ENCODE measurements at regions not wholly inside any gene's neighbourhood (a gene's known extent, or its start where the extent isn't known, plus 50 kb on each side); places are given as distances from the start of the nearest gene placed in this dataset.
"Not testable (repeated sequence)": the region's sequence is repeated elsewhere in the genome, so short reads cannot be mapped to it uniquely, and the experiment has no call there.

DNA sequence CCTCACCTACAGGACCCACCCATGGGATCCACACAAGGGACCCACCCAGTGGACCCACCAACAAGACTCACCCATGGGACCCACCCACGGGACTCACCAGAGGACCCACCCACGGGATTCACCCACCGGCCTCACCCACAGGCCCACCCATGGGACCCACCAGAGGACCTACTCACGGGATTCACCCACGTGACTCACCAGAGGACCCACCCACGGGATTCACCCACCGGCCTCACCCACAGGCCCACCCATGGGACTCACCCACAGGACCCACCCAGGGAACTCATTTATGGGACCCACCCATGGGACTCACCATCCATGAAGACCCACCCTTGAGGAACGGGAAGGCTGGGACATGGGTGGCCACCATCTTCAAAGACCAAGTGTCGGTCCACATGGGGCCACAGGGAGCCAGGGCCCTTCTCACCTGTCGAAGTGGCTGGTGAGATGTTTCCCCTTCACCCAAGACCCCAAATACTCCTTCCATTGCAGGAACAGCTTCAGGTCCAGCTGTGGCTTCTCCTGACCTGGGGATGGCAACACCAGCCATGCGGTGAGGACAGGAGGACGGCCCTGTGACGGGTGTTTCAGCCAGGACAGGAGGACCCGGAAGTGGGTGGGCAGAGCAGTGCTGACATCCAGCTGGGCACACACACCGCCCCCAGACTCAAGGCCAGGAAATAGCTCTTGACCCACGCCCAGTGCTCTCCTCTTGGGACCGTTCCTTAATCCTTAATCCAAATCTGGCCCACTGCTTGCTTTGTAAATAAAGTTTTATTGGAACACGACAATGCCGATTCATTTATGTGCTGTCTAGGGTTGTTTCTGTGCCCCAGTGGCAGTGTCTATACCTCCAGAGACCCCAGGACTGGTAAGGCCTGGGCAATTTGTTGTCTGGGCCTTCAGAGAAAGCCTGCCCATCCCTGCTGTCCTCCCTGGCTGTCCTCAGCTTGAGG is 1005.1 kb downstream of the BRD1 start:
- DNase-seq (ENCODE audit: low read depth): no peak

DNA sequence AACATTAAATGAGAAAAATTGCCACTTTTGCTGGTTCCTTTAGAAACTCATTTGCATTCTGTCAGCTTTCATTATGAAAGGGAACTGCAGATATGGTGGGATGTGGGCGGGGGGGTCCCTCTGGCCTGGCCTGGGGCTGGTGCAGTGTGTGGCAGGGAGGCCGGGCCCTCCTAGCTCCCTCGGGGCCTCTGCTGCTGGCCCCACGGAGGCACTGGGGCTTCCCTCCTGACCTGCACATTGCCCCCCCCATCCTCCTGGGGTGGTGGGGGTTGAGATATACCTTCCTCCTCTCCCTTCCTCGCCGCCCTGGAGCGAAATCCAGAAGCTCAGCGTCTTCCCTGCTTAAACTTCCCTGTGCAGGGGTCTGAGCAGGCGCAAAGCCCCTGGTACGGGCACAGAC is 1005.9 kb downstream of the BRD1 start:
- no peak for DNase-seq (ENCODE audit: low read depth)

DNA sequence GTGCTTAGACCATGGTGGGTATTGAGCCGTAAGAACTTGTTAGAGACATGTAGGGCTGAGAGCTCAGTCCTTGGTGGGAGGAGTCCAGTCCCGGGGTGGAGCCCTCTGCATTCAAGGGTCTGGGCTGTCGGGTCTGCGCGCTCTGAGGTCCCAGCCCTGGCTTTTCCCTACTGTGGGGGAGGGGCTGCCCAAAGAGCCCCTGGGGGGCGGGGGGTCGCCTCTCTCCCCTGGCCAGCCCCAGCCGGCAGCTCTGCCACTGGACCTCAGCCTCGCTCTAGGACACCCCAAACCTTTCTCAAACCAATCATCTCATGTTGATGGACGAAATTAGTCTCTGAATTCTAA is 1006.4 kb downstream of the BRD1 start:
- no peak for DNase-seq (ENCODE audit: low read depth)

DNA sequence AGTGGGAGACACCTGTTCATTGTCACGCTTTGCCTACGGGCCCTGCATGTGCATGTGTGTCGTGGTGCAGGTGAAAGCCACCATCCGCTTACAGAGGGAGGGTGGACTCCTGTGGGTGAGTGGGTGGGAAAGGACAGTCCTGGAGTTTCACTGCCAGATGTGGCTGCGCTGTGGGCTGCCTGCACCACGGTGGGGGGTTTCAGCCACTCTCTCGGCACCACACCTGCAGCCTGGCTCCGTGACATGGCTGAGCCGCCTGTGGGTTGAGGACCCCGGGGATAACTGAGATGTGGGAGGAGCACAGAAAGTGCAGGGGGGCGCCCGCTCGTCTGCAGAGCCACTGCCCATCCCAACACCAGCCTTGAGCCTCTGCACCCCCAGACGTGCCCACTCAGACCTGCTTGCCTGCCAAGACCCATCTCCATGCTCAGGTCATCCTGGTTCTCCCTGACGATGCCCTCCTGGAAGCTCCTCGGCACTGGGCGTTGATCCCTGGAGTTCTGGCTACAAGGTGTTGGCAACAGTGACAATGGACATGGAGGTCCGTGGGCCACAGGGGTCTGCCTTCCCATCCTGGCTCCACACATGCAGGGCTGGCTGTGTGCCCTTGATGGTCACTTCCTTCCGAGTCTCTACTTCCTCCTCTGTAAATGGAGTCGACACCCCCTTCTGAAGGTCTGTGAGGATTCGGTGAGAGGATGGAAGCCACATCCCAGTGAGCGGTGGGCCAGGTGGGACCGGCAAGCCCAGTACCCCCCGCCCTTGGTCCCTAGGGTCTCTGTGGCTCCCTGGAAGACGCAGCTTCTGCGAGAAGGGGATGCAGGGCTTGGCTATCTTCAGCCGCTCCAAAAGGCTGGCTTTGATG is 1007.0 kb downstream of the BRD1 start:
- no peak for DNase-seq (ENCODE audit: low read depth)

DNA sequence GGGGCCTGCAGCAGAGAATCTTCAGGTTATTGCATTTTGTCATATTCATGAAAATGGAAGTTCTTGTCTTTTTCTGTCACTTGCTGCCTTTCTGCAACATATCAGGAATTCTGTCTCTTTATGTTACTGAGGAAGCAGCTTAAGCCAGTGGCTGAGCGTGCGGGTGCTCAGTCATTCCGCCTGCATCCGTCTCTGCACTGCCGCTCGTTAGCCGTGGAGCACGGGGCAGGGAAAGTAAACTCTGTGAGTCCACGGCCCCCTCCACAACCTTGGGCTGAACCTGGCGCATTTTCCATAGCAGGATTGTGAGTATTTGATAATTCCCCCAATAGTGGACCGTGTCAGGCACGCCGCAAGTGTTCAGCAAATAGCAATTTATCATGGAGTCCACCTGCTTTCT is 1007.7 kb downstream of the BRD1 start:
- no peak for DNase-seq (ENCODE audit: low read depth)

DNA sequence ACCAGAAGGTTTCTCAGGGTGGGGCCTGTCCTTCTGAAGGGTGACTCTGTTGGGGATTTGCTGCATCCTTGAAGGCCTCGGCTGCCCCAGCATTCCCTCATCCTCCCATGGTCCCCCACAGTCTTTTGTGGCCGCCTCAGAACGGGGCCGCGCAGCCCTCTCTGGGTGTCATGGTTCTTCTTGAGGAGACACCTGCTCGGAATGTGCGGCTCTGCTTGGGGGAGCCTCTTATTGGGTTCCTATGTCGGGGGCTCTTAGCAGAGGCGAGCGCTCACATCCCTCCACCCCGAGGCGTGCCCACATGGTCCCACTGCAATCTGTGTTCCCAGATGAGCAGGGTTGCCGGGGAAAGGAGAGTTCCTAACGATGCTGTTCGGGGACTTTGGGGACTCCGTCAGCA is 1008.4 kb downstream of the BRD1 start:
- DNase-seq (ENCODE audit: low read depth): no peak

DNA sequence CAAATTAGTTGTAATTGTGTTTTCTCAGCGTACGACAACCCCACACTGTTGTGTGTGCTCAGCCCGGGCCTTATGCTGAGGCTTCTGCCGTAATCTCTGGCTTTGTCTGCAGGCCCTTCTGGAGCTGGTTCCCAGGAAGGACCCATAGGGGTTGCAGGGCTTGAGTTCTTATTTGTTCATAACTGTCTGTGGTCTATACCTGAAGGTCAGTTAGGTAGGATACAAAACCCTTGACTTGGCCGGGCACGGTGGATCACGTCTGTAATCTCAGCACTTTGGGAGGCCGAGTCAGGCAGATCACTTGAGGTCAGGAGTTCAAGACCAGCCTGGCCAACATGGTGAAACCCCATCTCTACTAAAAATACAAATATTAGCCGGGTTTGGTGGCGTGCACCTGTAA is 1010.2 kb downstream of the BRD1 start:
- not testable (repeated sequence) for DNase-seq (ENCODE audit: low read depth)

DNA sequence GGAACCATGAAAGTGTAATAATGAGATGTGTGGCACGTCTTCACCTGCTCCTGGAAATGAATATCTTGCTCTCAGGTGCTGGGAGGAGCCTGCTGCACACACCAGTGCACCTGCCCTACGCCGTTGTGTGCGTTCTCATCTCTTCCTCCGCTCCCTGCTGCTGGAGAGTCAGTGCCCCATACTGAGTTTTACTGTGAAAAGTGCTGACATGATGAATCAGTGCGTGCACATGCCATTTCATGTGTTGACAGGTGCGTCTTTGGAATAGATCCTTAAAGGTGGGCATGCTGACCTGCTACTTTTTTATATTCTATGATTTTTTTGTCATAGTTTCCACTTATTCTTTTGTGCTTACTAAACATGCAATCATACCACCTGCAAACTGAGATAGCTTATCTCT is 1015.8 kb downstream of the BRD1 start:
- no peak for DNase-seq (ENCODE audit: low read depth)

DNA sequence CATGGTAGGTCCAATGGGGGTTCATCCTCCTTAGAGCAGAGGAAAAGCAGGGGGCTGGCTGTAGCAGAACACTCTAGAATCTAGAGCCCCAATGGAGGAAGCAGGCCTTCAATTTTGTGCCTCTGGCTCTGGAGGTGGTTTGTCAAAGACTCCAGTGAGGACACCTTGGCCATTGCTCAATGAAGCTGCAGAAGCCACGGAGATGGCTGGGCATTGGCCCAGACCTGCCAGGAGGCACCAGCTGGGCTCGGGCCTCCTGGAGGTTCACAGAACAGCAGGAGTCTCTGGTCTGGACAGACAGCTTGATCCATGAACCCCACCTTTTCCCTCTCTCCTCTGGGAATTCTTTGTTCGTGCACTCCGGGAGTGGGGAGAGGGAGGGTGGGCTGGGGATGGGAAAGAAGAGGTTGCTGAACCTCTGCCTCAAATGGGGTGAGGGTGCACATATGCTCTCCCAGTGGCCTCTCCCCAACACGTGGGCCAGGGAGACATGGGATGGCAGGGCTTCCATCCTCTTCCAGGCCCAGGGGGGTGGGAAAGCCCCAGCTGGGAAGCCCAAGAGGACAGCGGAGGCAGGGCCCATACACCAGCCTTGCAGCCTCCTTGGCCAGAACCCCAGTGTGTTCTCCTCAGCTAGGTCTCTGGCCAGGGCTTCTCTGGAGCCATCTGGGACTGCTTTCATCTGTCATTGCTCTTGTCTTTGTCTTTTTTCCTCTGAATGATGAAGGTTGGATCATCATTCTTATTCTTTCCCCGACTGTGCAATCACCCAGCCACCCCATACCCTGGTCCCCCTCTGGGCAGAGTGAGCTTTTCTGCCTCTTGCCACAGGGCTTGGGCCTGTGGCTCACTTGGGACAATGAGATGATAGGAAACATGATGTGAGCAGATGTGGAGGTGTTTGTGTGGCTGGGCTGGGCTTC is 1019.4 kb downstream of the BRD1 start:
- DNase-seq (ENCODE audit: low read depth): no peak

DNA sequence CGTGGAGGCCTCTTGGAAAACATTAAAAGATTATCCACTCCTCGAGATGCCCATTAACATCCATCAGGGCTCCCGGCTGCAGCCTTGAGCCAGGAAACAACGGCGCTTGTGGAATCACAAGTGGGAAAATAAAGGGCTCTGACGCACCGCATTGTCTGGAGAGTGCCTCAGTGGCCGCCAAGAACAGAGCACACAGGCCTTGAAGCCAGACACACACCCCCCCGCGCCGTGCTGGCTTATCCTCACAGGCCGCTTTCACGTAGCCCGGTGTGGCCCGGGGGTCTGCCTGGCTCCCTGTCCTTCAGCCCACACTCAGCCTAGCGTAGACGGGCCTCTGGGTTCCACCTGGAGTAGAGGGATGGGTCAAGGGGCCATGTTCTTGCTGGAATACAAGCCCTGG is 1020.5 kb downstream of the BRD1 start:
- no peak for DNase-seq (ENCODE audit: low read depth)

DNA sequence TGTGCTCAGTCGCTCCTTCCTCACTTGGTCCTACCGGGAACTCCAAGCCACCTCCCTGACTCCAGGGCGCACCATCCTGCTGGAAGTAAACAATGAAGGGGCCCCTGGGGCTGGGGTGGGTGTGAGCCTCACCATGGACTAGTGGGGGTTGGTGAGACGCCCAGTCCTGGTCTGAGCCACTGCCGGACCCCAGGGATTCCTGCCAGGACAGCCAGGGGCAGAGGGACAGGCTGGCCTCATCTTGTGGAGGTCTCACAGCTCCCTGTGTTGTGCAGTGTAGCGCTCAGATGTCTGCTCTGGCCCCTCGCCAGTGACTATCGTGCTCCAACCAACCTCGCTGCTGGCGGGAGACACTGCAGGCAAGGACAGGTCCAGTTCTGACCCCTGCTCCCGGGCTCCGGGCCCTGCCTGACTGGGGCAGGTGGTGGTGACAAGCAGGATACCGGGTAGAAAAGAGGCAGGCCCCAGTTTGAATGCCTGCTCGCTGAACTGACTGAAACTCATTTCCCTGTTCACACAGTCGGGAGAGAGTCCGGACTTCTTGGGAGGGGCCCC is 1021.4 kb downstream of the BRD1 start:
- DNase-seq (ENCODE audit: low read depth): no peak

DNA sequence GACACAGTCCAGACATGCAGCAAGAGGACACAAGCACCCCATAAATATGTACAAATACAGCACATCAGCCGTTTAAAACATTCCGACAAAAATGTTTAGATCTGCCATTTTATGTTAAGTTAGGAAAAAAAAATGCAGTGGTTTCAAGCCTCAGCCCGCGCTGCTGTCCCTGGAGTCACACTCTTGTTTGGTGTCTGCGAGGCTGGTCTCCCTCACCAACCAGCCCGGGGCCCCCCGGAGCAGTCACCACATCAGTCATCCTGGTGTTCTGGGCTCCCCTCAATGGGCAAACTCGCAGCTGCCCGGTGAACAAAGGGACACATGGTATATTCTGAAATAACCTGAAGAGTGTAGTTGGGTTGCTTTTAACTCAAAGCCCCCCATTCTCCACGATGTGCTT is 1022.2 kb downstream of the BRD1 start:
- DNase-seq (ENCODE audit: low read depth): no peak

DNA sequence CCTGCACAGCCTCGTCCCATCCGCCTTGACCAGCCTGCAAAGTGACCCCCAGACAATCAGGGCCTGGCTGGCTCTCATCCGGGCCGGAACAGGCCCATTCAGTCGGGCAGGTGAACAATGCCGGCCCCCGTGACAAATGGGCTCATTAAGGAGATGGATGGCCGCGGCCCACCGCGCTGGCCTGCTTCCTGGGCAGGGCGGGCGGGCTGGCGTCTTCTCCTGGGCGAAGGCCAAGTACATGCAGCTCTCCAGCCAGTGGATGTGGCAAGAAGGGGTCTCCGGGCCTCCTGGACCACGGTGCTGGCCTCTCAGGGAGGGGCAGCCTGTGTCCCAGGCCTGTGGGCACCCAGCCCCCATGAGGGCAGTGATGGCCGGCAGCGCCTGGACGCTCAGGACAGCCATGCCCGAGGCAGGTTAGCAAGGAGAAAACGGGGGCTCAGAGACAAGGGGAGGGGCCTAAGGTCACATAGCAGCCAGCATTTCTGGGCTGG is 1022.8 kb downstream of the BRD1 start:
- DNase-seq (ENCODE audit: low read depth): no peak

DNA sequence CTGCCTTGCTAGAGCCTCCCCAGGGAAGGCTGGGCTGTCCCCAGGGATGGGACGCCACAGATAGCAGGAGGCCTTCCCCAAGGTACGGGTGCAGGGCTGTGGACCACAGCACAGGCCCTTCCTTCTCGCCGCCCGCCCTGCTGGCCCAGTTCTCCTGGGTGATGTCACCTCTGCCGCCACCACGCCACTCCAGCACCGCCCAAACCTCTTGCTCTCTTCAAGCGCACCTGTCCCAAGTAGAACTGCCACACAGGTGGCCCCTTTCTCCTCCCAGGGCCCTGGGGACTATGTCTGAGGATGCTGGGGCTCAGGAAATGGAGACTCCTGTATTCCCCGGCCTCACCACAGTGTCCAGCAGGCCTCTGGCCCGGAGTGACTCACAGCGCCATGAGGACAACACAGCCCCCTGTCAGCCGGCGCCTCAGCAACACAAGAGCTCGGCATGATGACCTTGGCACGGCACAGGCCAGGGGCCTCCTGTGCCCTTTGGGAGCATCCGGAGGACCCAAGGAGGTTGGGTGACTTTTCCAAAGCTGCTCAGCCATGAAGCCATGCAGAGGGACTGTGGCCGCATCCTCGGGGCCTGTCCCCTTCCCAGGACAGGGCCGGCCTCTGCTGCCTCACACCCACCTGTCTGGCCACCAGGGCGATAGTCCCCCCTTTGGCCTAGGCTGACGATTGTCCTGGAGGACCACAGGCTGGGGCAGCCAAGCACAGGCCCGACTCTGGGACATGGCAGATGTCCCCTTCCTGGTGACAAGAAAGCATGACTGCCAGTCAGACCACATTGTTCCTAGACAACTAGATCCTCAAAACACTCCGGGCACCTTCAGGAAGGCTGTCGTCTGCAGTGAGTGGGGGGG is 1023.5 kb downstream of the BRD1 start:
- no peak for DNase-seq (ENCODE audit: low read depth)

DNA sequence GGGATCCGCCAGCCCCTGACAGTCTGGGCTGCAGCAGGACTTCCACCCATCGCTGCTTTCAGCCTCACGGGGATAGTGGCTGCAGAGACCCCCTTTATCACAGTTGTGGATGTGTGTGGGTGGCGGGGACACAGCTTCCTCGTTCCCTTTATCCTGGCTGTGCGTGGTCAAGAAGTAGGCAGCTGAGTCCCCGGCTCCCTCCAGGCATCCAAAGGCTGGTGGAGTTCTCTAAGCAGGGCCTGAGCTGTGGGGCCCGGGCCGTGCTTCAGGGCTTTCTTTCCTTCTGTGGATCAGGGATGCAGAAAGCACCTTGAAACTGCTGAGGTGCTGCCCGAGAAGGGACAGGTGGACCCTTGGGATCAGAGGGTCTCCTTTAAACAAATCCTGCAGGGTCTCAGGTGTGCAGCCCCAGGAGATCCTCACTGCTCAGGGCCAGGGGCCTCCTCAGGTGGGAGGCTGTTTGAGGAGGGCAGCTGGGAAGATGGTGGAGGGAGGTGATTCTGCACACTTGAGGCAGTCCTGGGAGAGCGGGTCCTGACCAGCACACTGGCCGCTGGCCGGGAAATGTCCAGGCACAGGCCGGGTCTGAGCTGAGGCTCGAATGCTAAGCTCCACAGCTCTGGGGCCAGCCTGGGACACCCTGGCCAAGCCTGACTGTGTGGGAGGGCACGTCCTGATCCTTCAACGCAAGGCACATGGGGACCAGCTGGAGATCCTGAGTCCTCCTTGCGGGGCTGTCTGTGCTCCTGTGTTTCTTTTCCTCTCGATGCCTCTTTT is 1024.3 kb downstream of the BRD1 start:
- DNase-seq (ENCODE audit: low read depth): no peak

DNA sequence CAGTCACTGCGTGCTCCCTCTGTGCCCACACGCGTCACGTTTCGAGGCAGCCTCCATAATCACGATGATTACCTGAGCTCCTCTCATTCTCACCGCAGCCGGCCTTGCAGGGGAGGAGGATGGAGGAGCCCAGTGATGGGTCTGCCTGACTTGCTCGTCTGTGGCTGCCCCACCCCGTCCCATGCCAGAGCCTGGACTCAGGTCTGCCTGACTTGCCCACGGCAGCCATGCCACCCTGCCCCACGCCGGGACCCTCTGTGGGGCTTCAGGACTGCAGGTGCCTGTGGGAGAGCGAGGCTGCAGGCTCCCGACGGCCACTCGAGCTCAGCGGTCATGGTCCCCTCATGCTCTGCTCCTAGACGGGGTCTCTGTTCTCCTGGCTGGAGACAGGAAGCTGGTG is 1025.1 kb downstream of the BRD1 start:
- no peak for DNase-seq (ENCODE audit: low read depth)

DNA sequence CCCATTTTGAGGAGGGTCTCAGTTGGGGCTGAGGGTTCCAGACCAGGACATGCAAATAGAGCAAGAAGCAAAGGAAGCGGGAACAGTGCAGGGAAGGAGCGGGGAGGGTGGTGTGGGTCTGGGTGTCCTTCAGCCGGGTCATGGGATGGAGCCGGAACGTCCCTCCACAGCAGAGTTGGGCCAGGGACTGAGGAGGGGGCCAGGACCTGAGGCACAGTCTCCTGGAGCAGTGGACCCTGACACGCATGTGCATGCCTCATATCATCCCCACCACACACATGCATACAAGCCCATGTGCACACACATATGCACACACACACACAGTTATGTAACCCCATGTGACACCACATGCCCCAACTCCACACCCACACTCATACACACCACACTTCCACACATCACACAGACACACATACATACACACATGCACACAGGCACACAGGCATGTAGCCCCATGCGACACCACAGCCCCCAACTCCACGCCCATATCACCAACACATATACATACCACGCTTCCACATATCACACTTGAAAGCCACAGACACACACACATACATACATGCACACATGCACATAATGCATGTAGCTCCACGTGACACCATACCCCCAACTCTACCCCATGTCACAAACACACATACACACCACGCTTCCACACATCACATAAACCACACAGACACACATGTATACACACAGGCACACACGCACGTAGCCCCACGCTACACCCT is 1026.6 kb downstream of the BRD1 start:
- no peak for DNase-seq (ENCODE audit: low read depth)

DNA sequence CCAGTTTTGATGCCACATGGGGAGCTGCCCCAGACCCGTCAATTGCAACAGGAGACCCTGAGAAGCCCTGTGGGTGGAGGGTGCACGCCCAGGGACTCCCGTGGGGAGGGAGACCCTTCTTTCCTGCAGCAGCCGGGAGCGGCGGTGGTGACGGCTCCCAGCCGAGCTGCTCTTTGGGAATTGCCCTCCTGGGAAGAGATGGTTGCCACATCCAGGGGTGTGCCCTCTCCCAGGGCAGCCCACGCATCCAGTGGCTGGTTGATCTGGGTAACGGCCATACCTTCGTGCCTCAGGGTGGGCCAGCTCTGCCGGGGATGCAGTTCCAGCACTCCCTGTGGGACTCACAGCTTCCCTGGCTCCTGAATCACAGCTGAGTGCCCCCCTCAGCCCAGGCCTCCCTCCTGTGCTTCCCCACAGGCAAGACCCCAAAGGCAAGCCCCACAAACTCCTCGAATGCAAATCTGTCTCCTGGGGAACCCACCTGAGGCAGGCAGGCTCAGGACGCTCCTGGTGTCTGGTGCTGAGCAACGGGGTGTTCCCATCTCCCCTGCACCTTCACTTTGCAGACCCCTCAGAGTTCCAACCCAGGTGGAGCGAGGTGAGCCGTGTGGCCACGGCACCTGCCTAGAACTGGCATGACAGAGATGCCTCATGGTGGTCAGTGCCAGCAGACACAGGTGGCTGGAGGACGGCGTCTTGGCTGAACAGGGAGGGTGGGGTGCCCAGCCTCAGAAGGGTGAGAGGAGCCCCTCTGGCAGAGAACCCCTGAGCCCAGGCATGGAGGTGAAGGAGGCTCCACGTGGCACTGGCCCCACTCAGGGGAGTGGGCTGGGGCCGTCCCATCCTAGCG is 1027.4 kb downstream of the BRD1 start:
- no peak for DNase-seq (ENCODE audit: low read depth)
